ENCODE measurements at regions not wholly inside any gene's neighbourhood (a gene's known extent, or its start where the extent isn't known, plus 50 kb on each side); places are given as distances from the start of the nearest gene placed in this dataset.

- no peak for FAIRE-seq
- 92 to 95% methylated on average over 10 of the region's 10 CpGs for WGBS, 2 donors
- Histone ChIP-seq H3K27ac (no peak overlapping the region), H3K9me3 (no peaks in the 10 kb centered on the region), H3K27me3 (no peaks in the 10 kb centered on the region), H3K36me3 (no peaks in the 10 kb centered on the region), H3K4me3 (no peak overlapping the region), H3K4me1 (peaks cover 0 to 4% (median 0%) of the 10 kb centered on the region in 3 donors)
- DNase-seq, result no peak
- TF ChIP-seq, protein P1, sequence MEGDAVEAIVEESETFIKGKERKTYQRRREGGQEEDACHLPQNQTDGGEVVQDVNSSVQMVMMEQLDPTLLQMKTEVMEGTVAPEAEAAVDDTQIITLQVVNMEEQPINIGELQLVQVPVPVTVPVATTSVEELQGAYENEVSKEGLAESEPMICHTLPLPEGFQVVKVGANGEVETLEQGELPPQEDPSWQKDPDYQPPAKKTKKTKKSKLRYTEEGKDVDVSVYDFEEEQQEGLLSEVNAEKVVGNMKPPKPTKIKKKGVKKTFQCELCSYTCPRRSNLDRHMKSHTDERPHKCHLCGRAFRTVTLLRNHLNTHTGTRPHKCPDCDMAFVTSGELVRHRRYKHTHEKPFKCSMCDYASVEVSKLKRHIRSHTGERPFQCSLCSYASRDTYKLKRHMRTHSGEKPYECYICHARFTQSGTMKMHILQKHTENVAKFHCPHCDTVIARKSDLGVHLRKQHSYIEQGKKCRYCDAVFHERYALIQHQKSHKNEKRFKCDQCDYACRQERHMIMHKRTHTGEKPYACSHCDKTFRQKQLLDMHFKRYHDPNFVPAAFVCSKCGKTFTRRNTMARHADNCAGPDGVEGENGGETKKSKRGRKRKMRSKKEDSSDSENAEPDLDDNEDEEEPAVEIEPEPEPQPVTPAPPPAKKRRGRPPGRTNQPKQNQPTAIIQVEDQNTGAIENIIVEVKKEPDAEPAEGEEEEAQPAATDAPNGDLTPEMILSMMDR (IDR thresholded peaks at IDR 0.05), result no peak
- ATAC-seq, result no peak
- intact Hi-C loops (cut with DNase I), result loop anchor here in 1 of 3 donors (10.0 kb wide), 1 partner anchor 108 kb away; no protein-coding TSS in a partner anchor
These were observed 89.3 kb upstream of the CNIH3 start for GRCh38 chr1:224526771-224527170.

GRCh38 chr1:224528900-224529299, 87.2 kb upstream of the CNIH3 start:
- no peak overlapping the region for H3K27ac ChIP-seq
- H3K4me3 ChIP-seq, result no peak overlapping the region
- FAIRE-seq, result no peak
- no peaks in the 10 kb centered on the region for H3K27me3 ChIP-seq
- intact Hi-C loops (cut with DNase I), result loop anchor here in 1 of 3 donors (10.0 kb wide), 1 partner anchor 106 kb away; no protein-coding TSS in a partner anchor
- DNase-seq, result peak in 2 of 6 donors; percentile 44 to 52
- H3K36me3 ChIP-seq, result no peaks in the 10 kb centered on the region
- H3K4me1 ChIP-seq, result peaks cover 0 to 4% (median 0%) of the 10 kb centered on the region in 3 donors
- TF ChIP-seq, protein P1 (IDR thresholded peaks at IDR 0.05), result no peak
- ATAC-seq, result peak; percentile 60 to 73 (median 66)
- no peaks in the 10 kb centered on the region for H3K9me3 ChIP-seq
- WGBS, 2 donors, result 48 to 59% methylated on average over 3 of the region's 3 CpGs

GRCh38 chr1:224529844-224530243, 86.3 kb upstream of the CNIH3 start:
- Histone ChIP-seq H3K36me3 (no peaks in the 10 kb centered on the region), H3K27me3 (no peaks in the 10 kb centered on the region), H3K27ac (no peak overlapping the region), H3K4me3 (no peak overlapping the region), H3K4me1 (peaks cover 0 to 8% (median 4%) of the 10 kb centered on the region in 3 donors), H3K9me3 (no peaks in the 10 kb centered on the region)
- DNase-seq (no peak), ATAC-seq (peak in 1 of 4 donors; percentile 60), FAIRE-seq (no peak)
- intact Hi-C loops (cut with DNase I), result loop anchor here in 1 of 3 donors (10.0 kb wide), 1 partner anchor 105 kb away; no protein-coding TSS in a partner anchor
- TF ChIP-seq, protein P1 (IDR thresholded peaks at IDR 0.05), result no peak
- WGBS, 2 donors, result 75 to 83% methylated on average over 5 of the region's 5 CpGs

DNA sequence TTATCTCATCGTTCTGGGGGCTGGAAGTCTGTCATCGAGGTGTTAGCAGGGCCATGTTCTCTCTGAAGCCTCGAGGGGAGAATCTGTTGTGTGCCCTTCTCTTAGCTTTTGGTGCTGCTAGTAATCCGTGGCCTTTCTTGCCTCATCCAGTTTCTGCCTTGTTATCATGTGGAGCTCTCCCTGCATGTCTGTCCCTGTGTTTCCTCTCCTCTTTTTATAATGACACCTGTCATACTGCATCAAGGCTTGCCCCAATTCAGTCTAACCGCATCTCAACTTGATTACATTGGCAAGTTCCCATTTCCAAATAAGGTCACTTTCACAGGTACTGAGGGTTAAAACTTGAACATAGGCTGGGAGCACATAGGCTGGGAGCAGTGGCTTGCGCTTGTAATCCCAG, 82.6 kb upstream of the CNIH3 start:
- DNase-seq (no peak), ATAC-seq (no peak), FAIRE-seq (no peak)
- Histone ChIP-seq H3K27ac (no peak overlapping the region), H3K9me3 (no peaks in the 10 kb centered on the region), H3K4me3 (no peak overlapping the region), H3K36me3 (no peaks in the 10 kb centered on the region), H3K4me1 (peaks cover 0 to 12% (median 9%) of the 10 kb centered on the region in 3 donors), H3K27me3 (no peaks in the 10 kb centered on the region)
- TF ChIP-seq, protein P1 (IDR thresholded peaks at IDR 0.05), result no peak
- WGBS, 2 donors, result 79 to 84% methylated on average over 6 of the region's 6 CpGs
- intact Hi-C loops (cut with DNase I), result no loop called here

DNA sequence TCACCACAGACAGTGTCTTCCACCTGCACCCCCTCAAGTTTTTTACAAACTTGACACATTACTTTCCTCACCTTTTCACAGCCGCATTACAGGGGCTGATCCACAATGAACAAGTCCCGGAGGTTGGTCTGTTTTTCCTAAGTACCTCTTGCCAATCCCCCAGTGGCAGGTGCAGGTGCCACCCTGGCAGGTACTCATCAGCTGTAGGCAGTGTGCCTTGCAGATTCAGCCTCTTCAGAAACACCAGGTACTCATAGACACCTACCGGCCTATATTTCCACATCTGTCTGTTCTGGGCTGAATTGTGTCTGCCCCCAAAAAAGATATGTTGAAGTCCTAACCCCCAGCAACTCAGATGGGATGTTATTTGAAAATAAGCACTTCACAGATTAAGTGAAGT, 81.4 kb upstream of the CNIH3 start:
- FAIRE-seq (no peak), ATAC-seq (peak; percentile 62 to 79 (median 76)), DNase-seq (peak in 4 of 6 donors; percentile 19 to 52 (median 45))
- no peak overlapping the region for H3K27ac ChIP-seq
- TF ChIP-seq, protein P1 (IDR thresholded peaks at IDR 0.05), result no peak
- no peaks in the 10 kb centered on the region for H3K9me3 ChIP-seq
- peaks cover under 1 to 9% (median 8%) of the 10 kb centered on the region in 3 donors for H3K4me1 ChIP-seq
- H3K4me3 ChIP-seq, result no peak overlapping the region
- intact Hi-C loops (cut with DNase I), result no loop called here
- 44 to 51% methylated on average over 3 of the region's 3 CpGs for whole genome bisulfite sequencing, 2 donors
- no peaks in the 10 kb centered on the region for H3K36me3 ChIP-seq
- no peaks in the 10 kb centered on the region for H3K27me3 ChIP-seq
